Femur (tissue), 1 donor: ENCODE measurements at regions not wholly inside any gene's neighbourhood (a gene's known extent, or its start where the extent isn't known, plus 50 kb on each side); places are given as distances from the start of the nearest gene placed in this dataset.
"Not testable (repeated sequence)": the region's sequence is repeated elsewhere in the genome, so short reads cannot be mapped to it uniquely, and the experiment has no call there.

Experiments used
- DNase-seq: peaks from one replicate; pipeline ENCODE4 v3.0.0-alpha.2; 2017

DNA sequence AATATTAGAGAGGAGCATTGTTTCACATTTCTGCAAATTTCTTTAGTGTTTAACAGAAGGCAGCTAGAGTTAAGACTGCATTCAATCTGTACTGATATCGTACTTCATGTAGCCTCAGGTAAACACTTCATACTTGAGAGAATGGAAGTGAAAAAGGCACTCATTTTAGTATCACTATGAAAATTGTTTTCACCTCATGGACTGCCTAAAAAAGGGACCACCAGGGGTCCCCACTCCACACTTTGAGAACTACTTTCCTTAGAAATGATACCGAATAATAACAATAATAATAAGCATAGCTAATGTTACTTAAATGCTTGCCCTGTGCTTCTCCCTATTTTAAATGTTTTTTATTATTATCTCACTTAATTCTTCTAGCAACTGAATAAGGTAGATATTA lies 95.1 kb downstream of the BLID start:
- DNase-seq = no peak

DNA sequence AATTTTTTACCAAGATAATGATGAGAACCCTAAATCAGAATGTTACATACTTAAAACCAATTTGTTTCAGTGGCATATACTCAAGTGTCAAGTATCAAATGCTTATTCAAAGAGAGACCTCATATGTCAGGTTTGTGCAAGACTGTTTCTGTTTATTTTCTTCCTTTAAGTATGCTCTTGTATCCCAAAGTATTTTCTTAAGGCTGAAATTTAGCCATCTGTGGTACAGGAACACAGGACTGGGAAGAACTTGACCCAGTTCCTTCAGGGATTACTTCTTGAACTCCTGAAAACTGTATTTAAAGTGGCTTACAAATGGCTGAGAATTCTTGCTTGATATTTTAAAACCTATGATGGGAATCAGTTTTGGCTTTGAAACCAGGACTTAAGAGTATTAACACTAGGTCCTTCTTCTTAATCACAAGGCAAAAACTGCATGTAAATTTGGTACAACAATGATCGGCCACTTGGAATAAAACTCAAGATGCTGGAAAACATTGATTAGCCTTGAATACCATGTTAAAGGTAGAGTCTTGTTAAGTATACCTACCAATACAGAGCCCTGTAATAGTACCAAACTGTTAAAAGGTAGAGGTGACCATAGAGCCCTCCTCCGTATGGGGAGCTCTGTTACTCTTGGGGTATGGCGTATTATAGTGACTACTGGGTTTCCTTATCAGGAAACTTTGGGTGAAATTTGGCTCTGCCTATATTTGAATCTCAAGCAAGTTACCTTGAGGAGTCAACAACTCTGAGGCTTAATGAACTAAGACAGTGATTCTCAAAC lies 95.9 kb downstream of the BLID start:
- no peak for DNase-seq

DNA sequence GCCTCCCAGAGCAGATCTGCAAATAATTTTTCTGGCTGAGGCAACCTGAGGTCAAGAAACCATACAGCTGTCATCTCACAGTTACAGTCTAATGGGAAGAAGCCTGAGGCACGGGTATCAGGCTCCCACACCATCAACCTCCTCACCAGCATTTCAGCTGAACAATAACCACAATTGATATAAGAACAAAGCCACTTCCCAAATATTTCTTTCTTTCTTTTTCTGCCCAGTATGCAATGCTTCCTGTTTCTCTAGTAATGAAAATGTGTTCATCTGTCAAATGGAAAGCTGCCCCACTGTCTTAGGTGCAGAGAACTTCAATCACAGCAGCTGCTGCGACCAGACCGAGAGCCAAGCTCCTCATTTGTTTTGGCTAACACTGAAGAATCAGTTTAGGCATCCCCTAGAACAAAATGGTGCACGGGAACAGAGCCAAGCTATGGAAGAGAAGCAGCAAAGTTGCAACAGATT lies 108.4 kb downstream of the BLID start:
- peak; percentile 74 for DNase-seq

DNA sequence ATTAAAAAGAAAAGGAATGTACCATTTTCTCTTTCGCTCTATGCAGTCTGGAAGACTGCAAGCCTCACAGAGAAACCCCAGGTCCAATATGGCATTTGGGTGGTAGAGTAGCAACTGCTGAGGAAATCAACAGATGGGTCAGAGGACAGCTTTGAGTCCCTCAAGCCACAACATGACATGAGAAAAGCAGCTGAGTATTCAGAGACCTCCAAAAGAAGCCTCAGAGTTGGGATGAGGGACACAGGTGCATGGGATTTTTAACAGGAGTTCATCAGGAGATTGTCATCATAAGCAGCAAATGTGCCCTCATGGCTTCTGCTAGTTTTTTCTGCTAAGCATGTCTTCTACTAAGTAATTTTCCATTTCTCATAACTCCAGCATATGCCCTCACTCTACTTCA lies 111.6 kb downstream of the BLID start:
- no peak for DNase-seq

DNA sequence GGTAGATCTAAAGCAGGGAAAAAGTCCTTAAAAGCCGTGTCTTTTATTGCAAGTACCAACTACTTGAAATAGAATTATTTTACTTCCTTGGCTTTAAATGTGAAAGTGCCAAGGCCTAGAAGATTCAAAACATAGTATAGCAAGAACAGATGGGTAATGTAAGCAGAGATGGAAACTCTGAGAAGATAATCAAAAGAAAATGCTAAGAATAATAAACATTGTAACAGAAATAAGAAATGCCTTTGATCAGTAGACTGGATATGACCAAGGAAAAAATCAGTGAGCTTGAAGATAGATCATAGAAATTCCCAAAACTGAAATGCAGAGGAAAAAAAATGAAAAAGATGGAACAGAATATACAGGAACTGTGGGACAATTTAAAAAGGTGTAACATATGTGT lies 113.1 kb downstream of the BLID start:
- no peak for DNase-seq

DNA sequence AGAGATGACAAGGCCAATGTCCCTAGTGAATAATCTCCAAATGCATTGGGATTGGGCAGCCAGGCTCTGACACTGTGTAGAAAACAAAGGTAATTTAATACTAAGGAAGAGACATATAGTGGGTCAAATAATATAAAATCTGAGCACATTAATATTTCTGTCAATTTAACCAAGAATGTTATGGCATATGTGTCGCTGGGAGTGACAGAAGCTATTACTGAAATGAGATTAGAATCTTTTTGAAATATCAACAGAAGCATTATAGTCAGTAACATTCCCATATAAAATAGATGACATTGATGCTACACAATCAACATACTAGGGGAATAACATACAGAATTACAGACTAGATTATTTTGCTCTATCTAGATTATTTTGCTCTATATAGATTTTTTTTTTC lies 114.0 kb downstream of the BLID start:
- no peak for DNase-seq

DNA sequence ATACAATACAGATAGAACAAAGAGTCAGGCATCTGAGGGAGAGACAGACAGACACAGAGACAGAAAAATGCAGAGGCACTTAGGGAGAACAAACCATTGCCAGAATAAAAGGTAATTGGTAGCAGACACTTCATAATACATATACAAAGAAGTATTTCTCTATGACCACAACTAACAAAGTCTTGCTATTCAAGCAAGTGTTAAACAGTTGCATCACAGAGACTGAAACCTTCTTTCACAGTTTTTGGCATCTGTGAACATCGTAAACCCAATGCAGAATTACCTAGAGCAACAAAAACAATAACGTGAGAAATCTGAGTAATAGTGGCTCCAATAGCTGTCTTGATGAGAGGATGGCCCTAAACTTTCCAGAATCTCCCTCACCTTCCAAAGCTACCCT lies 116.4 kb downstream of the BLID start:
- no peak for DNase-seq

DNA sequence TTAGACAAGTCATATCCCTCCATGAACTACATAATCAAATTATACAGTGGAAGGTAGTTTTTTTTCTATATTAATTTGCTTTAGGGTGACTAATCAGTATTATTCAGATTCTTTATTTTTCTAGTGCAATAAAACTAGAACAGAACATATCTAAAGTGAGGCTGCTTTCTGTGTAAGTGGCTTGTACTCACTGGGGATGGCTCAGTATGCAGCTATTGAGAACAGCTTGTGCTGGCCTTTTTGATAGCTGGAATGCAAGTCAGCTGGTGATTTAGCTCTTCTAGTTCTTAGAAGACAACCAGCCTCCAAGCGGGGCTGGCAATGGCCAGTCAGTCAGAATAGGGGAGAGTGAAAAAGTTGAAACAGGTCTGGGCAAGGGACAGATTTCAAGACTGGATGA lies 119.4 kb downstream of the BLID start:
- no peak for DNase-seq

DNA sequence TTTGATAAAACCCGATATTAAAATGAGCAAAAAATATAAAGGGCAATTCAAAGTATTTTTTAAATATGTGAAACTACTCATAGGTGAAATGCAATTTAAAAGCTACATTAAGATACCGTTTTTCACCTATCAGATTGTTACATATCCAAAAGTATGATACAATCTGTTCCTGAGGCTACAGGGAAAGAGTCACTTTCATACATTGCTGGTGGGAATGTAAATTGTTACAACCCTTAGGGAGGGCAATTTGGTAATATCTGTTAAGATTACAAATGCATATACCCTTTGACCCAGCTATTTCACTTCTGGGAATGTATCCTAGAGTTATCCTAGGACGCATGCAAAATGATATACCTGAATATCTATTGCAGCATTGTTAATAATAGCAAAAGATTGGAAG lies 132.1 kb downstream of the BLID start:
- DNase-seq = no peak

DNA sequence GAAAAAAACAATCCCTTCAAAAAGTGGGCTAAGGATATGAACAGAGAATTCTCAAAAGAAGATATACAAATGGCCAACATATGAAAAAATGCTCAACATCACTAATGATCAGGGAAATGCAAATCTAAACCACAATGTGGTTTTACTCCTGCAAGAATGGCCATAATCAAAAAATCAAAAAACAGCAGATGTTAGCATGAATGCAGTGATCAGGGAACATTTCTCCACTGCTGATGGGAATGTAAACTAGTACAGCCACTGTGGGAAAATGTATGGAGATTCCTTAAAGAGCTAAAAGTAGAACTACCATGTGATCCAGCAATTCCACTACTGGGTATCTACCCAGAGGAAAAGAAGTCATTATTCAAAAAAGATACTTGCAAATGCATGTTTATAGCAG lies 138.1 kb downstream of the BLID start:
- not testable (repeated sequence) for DNase-seq

DNA sequence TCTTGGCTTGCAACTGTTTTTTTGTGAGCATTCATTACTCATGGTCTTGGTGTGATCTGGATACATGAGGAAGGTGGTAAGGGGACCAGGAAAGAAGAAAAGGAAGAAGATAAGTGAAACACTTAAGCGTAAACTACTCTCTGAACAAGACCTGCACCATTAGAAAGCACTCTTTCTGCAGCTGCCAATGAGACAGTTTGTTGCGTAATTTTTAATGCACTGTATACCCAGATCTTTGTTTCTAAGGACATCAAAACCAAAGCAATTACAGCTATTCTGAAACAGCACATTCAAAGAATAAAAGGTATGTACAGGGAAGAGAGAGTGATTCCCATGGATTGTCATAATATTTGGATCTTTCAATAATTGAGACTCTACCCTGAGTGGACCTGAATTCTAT lies 147.4 kb downstream of the BLID start:
- no peak for DNase-seq

DNA sequence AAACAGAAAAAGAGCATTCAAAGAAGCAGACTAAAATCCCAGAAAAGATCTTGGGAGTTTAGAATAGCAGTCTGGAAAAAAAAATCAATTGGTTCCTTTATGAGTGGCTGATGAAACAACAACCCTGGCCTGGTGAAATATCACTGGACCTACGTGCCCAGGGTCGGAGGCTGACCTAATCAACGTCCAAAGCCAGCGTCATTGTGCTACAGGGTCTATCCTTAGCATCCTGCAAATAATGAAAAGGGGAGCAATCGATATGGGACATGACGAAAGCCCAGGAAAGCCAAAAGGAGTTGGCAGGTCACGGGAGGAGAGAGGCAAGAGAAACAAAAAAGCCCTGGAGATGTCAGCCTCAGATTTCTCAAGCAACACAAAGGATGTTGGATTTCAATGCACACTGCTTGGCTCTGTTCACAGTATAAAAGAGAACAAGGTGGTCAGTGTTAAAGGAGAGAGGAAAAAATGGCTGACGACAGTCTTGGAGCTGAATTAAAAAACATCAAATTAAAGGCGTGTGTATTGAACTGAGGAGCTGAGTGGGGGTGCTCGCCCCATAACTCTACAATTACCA lies 148.8 kb downstream of the BLID start:
- DNase-seq = no peak

DNA sequence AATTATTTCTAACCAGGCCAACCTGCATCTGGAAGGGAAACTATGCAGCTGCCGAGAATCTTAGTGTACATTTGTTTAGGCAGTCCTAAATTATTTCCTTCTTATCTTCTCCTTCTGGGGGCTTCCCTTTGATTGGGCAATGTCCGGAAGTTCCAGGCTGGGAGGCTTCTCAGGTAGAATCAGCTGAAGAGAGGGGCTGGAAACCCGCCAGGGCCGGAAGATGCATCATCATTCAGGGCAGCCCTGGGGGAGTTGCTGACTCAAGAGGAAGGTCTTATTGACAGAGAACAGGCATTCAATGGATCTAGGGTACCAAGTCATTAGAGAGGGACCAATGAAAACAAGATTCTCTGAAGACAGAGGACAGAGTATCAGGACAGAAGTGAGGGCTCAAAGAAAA lies 150.7 kb downstream of the BLID start:
- DNase-seq = no peak

DNA sequence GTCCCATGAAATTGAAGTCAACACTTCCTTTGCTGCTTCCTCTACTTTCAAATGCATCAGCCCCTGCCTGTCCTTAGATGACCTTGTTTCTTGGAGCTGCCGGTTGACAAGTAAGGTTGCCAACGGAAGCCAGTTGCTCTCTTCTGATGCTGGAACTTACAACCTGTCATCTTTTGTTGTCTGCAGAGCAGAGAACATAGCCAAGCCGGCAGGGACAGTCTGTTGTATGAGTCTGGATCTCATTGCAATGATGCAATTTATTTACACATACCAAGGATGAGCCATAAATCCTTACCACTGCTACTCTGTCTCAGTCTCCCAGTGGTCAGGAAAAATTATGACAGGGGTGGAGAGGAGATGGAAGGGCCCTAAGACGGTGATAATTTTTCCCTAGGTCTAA lies 151.4 kb downstream of the BLID start:
- no peak for DNase-seq

DNA sequence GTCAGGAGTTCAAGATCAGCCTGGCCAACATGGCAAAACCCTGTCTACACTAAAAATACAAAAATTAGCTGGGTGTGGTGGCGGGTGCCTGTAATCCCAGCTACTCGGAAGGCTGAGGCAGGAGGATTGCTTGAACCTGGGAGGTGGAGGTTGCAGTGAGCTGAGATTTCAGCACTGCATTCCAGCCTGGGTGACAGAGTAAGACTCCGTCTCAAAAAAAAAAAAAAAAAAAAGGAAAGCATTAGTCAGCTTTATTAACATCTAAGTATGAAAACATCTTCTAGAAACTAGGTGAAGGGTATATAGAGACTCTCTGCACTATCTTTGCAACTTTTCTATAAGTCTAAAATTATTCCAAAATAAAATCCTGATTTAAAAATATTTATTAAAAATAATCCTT lies 152.2 kb downstream of the BLID start:
- not testable (repeated sequence) for DNase-seq

DNA sequence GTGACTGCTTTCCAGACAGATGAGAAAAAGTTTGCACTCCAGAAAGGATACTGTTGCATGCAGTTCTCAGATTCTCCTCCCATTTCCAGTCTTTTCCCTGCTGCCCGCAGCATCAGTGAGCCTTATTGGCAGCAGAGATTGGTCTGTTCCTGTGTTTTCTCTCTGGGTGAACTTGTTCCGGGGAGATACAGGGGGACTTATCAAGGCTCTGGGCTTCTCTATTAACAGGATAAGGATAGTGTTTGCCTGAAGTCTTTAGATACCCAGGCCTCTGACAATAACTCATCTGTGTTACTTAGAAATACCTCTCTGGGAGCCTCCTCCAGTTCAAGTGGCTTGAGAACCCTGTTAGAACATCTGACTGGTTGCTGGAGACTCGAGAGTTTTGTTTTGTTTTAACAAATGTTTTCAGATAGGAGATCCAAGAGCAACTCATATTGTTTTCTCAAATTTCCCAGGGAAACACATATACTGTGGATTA lies 154.7 kb downstream of the BLID start:
- no peak for DNase-seq

DNA sequence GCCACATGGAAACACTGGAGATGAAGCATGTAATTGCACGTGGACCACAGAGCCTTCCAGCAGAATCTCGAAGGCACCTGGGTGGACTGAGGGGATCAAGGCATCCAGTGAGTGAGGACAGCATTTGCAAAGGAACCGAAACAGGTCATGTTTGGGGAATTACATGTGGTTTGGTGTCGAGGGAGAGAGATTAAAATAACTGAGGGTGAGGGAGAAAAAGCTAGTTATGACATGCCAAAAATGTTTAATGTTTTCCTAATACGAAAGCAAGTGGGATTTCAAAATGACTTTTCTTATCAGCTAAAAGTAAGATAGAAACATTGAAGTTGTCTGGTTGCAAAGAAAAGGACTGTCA lies 157.1 kb downstream of the BLID start:
- no peak for DNase-seq

DNA sequence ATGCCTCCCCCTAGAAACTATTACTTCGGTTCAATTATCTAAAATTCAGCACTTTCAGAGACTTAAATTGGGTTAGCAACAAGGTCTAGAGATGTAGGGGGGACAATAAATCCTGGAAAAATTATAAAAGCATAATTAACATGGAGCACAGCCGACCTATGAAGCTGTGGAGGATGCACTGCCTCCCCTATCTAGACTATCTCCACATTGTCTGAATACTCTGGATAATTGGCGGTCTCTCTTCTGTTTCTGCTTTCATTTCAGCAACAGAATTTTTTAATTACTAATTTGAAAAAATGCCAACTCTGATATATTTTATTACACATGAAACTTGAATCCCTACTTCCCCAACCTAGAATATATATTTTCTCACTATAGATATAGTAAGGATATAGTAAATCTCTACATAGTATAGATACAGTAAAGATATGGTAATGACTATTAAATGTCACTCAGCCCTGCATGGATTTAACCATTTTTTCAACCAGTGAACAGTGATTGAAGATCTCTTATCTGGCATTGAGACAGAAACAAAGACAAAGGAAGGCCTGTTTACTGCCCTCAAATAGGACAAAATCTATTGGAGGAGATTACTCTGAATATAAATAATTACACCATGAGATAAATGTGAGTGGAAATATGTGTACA lies 157.6 kb downstream of the BLID start:
- DNase-seq = no peak

DNA sequence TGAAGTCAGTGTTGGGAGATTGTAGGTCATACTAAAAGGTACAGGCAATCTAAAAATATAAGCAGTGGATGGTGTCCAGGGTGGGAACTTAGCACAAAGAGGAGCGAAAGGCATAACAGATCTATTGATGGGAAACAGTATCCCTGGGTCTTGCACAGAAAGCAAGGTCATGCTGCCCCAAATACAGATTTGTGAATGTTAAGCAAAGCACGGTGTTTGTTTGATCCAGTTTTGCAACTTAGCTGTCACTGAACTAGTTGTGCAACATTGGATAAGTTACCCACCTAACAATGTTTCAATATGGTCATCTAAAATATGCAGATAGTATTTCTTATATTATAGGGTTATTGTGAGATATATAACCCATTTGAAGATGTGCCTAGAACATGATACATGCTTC lies 162.9 kb downstream of the BLID start:
- no peak for DNase-seq

DNA sequence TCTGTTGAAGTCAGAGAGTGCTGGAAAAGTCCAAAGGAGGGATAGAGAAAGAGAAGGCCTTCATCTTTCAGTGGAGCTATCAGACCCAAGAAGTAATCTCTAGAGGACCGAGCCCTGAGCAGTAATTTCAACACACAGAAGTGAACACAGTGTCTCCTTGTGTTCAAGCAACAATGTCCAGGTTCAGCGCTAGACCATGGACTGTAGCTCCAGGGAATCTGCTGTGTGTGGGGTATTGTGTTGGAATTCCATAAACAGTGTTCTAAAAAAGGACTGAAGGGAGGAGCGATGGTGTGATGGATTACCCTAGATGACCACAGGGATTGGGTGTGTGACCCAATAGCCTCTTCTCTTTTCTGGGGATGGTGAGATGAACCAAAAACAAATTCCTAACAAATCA lies 165.9 kb downstream of the BLID start:
- DNase-seq = no peak

DNA sequence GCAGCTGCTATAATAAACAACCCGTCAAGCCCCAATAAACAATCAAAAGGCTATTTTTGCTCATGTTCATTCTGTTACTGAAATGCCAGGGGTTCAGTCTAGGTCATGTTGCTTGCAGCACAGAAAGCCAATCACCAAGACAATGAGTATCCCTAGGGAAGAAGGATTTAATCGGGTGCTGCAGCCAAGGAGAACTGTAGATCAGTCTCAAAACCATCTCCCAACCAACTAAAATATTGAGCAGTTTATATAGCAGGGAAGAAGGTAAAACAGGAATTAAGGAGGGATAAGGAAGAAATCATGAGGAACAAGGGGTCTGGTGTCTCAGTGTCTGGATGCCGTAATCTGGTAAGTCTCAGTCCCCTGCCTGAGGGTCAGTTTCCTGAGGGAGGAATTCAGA lies 169.5 kb downstream of the BLID start:
- no peak for DNase-seq

DNA sequence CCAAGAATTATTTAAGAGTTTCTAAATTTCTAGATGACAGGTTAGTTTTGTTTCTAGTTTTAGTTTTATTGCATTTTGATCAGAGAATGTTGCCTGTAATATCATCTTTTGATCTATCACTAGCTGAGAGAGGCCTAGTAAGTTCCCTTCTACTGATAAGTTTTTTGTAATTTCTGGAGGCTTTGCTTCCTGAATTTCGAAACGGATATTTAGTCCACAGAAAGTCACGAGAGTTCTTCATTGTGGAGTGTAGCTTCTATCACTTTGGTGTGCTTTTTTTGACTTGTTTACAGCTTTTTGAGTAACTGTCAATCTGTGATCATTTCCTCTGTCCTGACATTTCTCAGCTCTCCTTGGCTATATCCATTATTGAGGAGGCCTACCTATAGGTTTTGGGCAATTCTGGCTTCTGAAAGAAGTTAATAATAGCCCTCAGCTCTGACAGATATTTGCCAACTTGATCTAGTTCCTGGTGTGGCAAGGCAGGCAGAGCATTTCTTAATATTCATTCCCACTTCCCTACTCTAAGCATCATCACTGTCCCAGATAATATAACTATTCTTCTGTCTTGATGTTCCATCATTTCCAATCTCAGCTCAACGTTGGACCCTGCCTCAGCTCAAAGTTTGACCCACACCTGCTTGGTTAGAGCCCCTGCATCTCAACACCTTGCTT lies 171.3 kb downstream of the BLID start:
- no peak for DNase-seq

DNA sequence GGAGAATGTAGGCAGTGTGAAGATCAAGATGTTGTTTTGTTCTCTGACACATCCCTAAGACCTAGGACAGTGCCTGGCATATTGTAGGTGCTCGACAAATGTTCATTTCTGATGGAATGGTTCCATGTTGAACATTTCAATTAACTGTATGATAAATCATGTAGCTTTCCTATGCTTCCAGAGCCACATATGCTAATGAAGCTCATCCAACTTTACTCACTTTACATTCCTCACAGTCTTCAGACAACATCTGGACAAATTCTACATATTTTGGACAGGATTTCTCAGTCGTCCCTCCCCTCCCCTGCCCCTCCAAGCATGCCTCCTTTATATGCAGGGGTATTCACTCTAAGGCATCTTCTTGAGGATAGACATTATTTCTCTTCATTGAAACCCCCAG lies 177.9 kb downstream of the BLID start:
- DNase-seq = no peak
